IMR-90 (cell line): ENCODE measurements at regions not wholly inside any gene's neighbourhood (a gene's known extent, or its start where the extent isn't known, plus 50 kb on each side); places are given as distances from the start of the nearest gene placed in this dataset.

Experiments
- ATAC-seq: fragments of 200-7000 bp; cut with Tn5 transposase; 2 replicates; pipeline ENCODE4 v1.9.1; 2020; ENCODE audit warnings: low read depth, mild to moderate bottlenecking, moderate library complexity
- BruUV-seq: library from RNA; stranded (reverse); fragments of 400-500 nt; replicated peaks from 2 replicates; lab custom pipeline; 2021; lab: Mats Ljungman, UMichigan
- CTCF ChIA-PET: fragments of 300-600 bp; formaldehyde crosslinking; extraction: SDS; loops from one replicate; lab custom pipeline; 2021; ENCODE audit warnings: antibody characterized with exemption; lab: Yijun Ruan, JAX
- POLR2A ChIA-PET: fragments of 300-600 bp; sonication (Branson Sonifier 250); formaldehyde crosslinking; loops from one replicate; lab custom pipeline; 2022; ENCODE audit warnings: antibody characterized with exemption; ENCODE audit not compliant: unreplicated experiment; lab: Charles Lee
- DNase-seq: peaks from one replicate; pipeline ENCODE4 v3.0.0; 2013
- H2AFZ ChIP-seq: replicated peaks from 2 replicates; pipeline ENCODE3; 2013; ENCODE audit warnings: low read length, mild to moderate bottlenecking; ENCODE audit not compliant: poor library complexity
- H2AK5ac ChIP-seq: 2 replicates; pipeline ENCODE4 v1.6.1; 2013; ENCODE audit warnings: low read depth, low read length, inconsistent platforms
- H2AK9ac ChIP-seq: replicated peaks from 2 replicates; pipeline ENCODE3; 2013; ENCODE audit warnings: mild to moderate bottlenecking, low read depth, low read length, moderate library complexity; ENCODE audit not compliant: poor library complexity
- H2BK120ac ChIP-seq: 2 replicates; pipeline ENCODE4 v1.6.1; 2013; ENCODE audit warnings: low read depth, low read length, inconsistent platforms
- H2BK15ac ChIP-seq: 3 replicates; pipeline ENCODE4 v1.6.1; 2013; ENCODE audit warnings: low read depth, low read length, inconsistent platforms
- H2BK20ac ChIP-seq: 2 replicates; pipeline ENCODE4 v1.6.1; 2013; ENCODE audit warnings: low read depth, mild to moderate bottlenecking, inconsistent platforms, low read length, moderate library complexity
- H2BK5ac ChIP-seq: 2 replicates; pipeline ENCODE4 v1.6.1; 2013; ENCODE audit warnings: mild to moderate bottlenecking, low read depth, low read length, inconsistent platforms; ENCODE audit not compliant: poor library complexity, severe bottlenecking
- H3K14ac ChIP-seq: replicated peaks from 2 replicates; pipeline ENCODE4 v1.6.1; 2013; ENCODE audit warnings: low read depth, low read length, inconsistent platforms
- H3K18ac ChIP-seq: 2 replicates; pipeline ENCODE4 v1.6.1; 2013; ENCODE audit warnings: low read depth, low read length, control low read depth
- H3K23ac ChIP-seq: 2 replicates; pipeline ENCODE4 v1.6.1; 2013; ENCODE audit warnings: low read depth, low read length, inconsistent platforms
- H3K27ac ChIP-seq: 2 replicates; pipeline ENCODE4 v1.5.1; 2013; ENCODE audit warnings: mild to moderate bottlenecking, control low read depth, low read length; ENCODE audit not compliant: insufficient read depth
- H3K27me3 ChIP-seq: 2 replicates; pipeline ENCODE4 v1.6.1; 2013; ENCODE audit warnings: low read length; ENCODE audit not compliant: control insufficient read depth, insufficient read depth
- H3K36me3 ChIP-seq: 2 replicates; pipeline ENCODE4 v1.6.1; 2013; ENCODE audit warnings: low read length, mixed read lengths; ENCODE audit not compliant: control insufficient read depth, insufficient read depth
- H3K4ac ChIP-seq: 2 replicates; pipeline ENCODE4 v1.6.1; 2013; ENCODE audit warnings: low read depth, low read length, inconsistent platforms
- H3K4me1 ChIP-seq: 2 replicates; pipeline ENCODE4 v1.6.1; 2013; ENCODE audit warnings: low read length, mixed read lengths; ENCODE audit not compliant: control insufficient read depth, insufficient read depth
- H3K4me2 ChIP-seq: 2 replicates; pipeline ENCODE4 v1.6.1; 2013; ENCODE audit warnings: low read depth, mild to moderate bottlenecking, control low read depth, low read length, moderate library complexity
- H3K4me3 ChIP-seq: 2 replicates; pipeline ENCODE4 v1.5.1; 2013; ENCODE audit warnings: low read depth, mild to moderate bottlenecking, control low read depth, low read length, moderate library complexity; ENCODE audit not compliant: insufficient read depth
- H3K56ac ChIP-seq: 2 replicates; pipeline ENCODE4 v1.6.1; 2013; ENCODE audit warnings: low read length, inconsistent platforms; ENCODE audit not compliant: insufficient read depth; ENCODE audit errors: extremely low read depth
- H3K79me1 ChIP-seq, 2 experiments: 2 replicates each; pipeline ENCODE4 v1.6.1; 2013; ENCODE audit warnings: low read length in 2 of 2, inconsistent platforms in 1 of 2, low read depth in 1 of 2
- H3K9ac ChIP-seq: 2 replicates; pipeline ENCODE4 v1.6.1; 2013; ENCODE audit warnings: low read depth, low read length, control low read depth
- H3K9me1 ChIP-seq: 2 replicates; pipeline ENCODE4 v1.6.1; 2013; ENCODE audit warnings: low read length, inconsistent platforms; ENCODE audit not compliant: insufficient read depth
- H3K9me3 ChIP-seq: 2 replicates; pipeline ENCODE4 v1.6.1; 2013; ENCODE audit warnings: low read length; ENCODE audit not compliant: control insufficient read depth, insufficient read depth
- H4K20me1 ChIP-seq: 2 replicates; pipeline ENCODE4 v1.6.1; 2013; ENCODE audit warnings: low read length, inconsistent platforms; ENCODE audit not compliant: insufficient read depth
- H4K5ac ChIP-seq: 2 replicates; pipeline ENCODE4 v1.6.1; 2013; ENCODE audit warnings: mild to moderate bottlenecking, low read depth, low read length, control low read depth
- H4K8ac ChIP-seq, 2 experiments: 2 replicates each; pipeline ENCODE4 v1.6.1; 2013; ENCODE audit warnings: low read depth in 2 of 2, low read length in 2 of 2, control low read depth in 1 of 2, inconsistent platforms in 1 of 2
- H4K91ac ChIP-seq: 2 replicates; pipeline ENCODE4 v1.6.1; 2013; ENCODE audit warnings: low read depth, low read length, inconsistent platforms; ENCODE audit not compliant: insufficient read depth
- ELK1 ChIP-seq: fragments of 150-350 bp; IDR thresholded peaks from 2 replicates; pipeline ENCODE4 v1.6.1; 2016; ENCODE audit warnings: low read depth, mild to moderate bottlenecking, low read length, moderate library complexity, borderline replicate concordance
- MAZ ChIP-seq: IDR thresholded peaks from 2 replicates; pipeline ENCODE4 v1.6.1; 2012; ENCODE audit warnings: low read depth, mild to moderate bottlenecking, low read length, improper control_type of control experiment, moderate library complexity, borderline replicate concordance
- NFE2L2 ChIP-seq: fragments of 150-350 bp; IDR thresholded peaks from 2 replicates; pipeline ENCODE4 v1.6.1; 2016; ENCODE audit warnings: low read depth, mild to moderate bottlenecking, low read length
- RCOR1 ChIP-seq: IDR thresholded peaks from 2 replicates; pipeline ENCODE4 v1.6.1; 2012; ENCODE audit warnings: mild to moderate bottlenecking, low read length, improper control_type of control experiment; ENCODE audit not compliant: insufficient replicate concordance
- RFX5 ChIP-seq: IDR thresholded peaks from 2 replicates; pipeline ENCODE4 v1.8.0; 2012; ENCODE audit warnings: low read depth, mild to moderate bottlenecking, low read length, moderate library complexity
- WGBS, 2 experiments: methylation state at CpG; one replicate each; pipeline versions ENCODE4 v1.1.5 to v1.1.7; 2013; ENCODE audit warnings: missing lambda C conversion rate in 2 of 2; ENCODE audit not compliant: insufficient read length in 1 of 2; ENCODE audit errors: extremely low coverage in 2 of 2; 5-methylcytosine and 5-hydroxymethylcytosine counted together
- dilution Hi-C: fragments of 300-500 bp; cut with HindIII; formaldehyde crosslinking; loops from one replicate; pipeline ENCODE4 v1.14.3; 2018; ENCODE audit warnings: low sequenced_read_pairs; ENCODE audit not compliant: unreplicated experiment
- in situ Hi-C: fragments of 300-500 bp; cut with MboI; formaldehyde crosslinking; loops from 3 replicates; pipeline ENCODE4 v1.14.3; 2019; ENCODE audit warnings: low sequenced_read_pairs, inconsistent platforms, mixed read lengths
- intact Hi-C: fragments of 100-400 bp; cut with micrococcal nuclease; formaldehyde crosslinking; loops from 2 replicates; pipeline ENCODE4 v1.10.0; 2022

GRCh38 chr1:91160363-91161075 is 138.7 kb upstream of the ZNF644 start:
- no peak overlapping the region for H2AK9ac ChIP-seq
- no peak overlapping the region for H3K9ac ChIP-seq
- H3K56ac ChIP-seq: no peak overlapping the region
- no peaks in the 10 kb centered on the region for H3K9me1 ChIP-seq
- TF ChIP-seq NFE2L2 (no peak), RCOR1 (no peak), ELK1 (no peak), RFX5 (no peak), MAZ (no peak)
- in situ Hi-C loops: loop anchor here (10.0 kb wide), 1 partner anchor 436 kb away; no protein-coding TSS in a partner anchor
- no CpG with 5 or more reads among the region's 14 CpGs for WGBS, 2 experiments
- no peak overlapping the region for H2AFZ ChIP-seq
- no peak overlapping the region for H3K4me3 ChIP-seq
- dilution Hi-C loops: no loop called here
- intact Hi-C loops: loop anchor here (10.0 kb wide), 2 partner anchors 196 to 1046 kb away; no protein-coding TSS in a partner anchor
- no peak overlapping the region for H4K91ac ChIP-seq
- H2BK5ac ChIP-seq: no peak overlapping the region
- ChIA-PET CTCF (no interaction called here), POLR2A (no interaction called here)
- H2BK20ac ChIP-seq: no peak overlapping the region
- ATAC-seq (no peak), DNase-seq (no peak)
- no peak overlapping the region for H3K18ac ChIP-seq
- no peak overlapping the region for H3K14ac ChIP-seq
- H4K20me1 ChIP-seq: no peaks in the 10 kb centered on the region
- no peak overlapping the region for H2AK5ac ChIP-seq
- no peak overlapping the region for H3K27ac ChIP-seq
- no peaks in the 10 kb centered on the region for H3K36me3 ChIP-seq
- no peaks in the 10 kb centered on the region for H3K79me1 ChIP-seq
- H2BK15ac ChIP-seq: no peak overlapping the region
- no TSS peak for BruUV-seq
- no peak overlapping the region for H4K8ac ChIP-seq
- no peak overlapping the region for H2BK120ac ChIP-seq
- H3K23ac ChIP-seq: no peak overlapping the region
- no peak overlapping the region for H3K4ac ChIP-seq
- H3K4me2 ChIP-seq: no peak overlapping the region
- no peaks in the 10 kb centered on the region for H3K4me1 ChIP-seq
- H3K27me3 ChIP-seq: no peaks in the 10 kb centered on the region; the same call in 1 of the 2 replicates
- no peak overlapping the region for H4K5ac ChIP-seq
- H3K9me3 ChIP-seq: no peaks in the 10 kb centered on the region
